NOMO-1 treated with DMSO at 0.1 percent for 48 hours (cell line): ENCODE measurements at regions not wholly inside any gene's neighbourhood (a gene's known extent, or its start where the extent isn't known, plus 50 kb on each side); places are given as distances from the start of the nearest gene placed in this dataset.
"Not testable (repeated sequence)": the region's sequence is repeated elsewhere in the genome, so short reads cannot be mapped to it uniquely, and the experiment has no call there.

ENCODE experiments used
- DNase-seq: peaks from one replicate; lab custom pipeline; 2025; ENCODE audit not compliant: unreplicated experiment; lab: John Stamatoyannopoulos, UW

DNA sequence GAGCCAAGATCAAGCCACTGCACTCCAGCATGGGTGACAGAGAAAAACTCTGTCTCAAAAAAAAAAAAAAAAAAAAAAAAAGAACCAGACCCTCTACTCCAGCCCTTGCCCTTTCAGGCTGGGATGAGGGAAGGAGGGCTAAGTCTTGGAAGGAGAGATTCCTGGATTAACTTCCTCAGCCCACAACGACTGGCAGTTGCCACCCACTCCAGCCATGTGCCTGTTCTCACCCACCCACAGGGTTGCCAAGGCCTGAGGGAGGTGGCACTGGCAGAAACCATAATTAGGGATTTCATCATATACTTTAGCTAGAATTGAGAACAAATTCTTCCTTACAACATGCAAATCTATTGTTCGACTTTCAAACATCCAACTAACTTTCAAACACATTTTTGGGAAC is 87.8 kb upstream of the SLC30A5 start:
- DNase-seq = no peak

DNA sequence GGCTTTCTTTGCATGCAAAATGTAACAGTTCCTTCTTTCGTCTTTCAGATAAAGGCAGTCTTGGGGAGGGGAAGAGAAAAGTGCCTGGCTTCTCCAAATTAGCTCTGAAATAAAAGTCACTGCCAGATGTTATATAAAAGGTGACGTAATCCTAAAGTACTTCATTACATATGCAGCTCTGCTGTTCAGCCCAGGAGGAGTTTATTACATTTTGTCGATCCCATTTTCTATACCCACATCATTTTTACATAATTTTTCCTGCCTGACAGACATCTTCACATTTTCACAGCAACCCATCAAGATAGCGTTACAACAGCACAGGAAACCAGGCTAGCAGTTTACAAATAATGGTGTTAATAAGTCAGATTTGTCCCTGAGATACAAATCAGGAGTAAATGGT is 86.7 kb upstream of the SLC30A5 start:
- DNase-seq = no peak

DNA sequence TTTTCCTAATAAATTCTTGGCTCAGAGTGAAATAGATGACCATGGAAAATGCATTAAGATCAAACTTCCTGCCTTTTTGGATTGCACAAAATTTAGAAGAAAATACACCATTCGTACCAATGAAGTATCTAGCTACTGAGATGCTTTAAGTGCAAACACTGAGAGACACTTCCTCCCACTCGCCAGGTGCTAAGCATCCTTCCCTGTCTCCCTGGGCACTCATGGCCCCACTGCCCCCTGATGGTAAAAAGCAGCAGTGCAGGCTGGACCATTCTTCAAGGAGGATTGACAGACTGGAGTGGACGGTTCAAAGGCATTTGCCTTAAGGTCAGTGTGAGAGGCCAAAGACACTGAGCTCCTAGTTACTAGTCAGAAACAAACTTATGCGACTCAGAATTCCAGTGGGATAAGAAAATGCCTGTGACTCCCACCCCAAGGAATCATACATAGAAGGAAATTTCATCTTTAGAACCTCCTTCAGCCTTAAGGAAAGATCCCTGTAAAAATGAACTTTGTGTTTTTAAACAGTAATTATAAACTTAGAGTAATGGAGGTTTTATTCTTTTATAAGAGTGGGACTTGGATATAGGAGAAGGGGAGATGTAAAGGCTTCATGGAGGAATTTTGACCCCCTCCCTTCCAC is 86.0 kb upstream of the SLC30A5 start:
- DNase-seq = peak; percentile 13

DNA sequence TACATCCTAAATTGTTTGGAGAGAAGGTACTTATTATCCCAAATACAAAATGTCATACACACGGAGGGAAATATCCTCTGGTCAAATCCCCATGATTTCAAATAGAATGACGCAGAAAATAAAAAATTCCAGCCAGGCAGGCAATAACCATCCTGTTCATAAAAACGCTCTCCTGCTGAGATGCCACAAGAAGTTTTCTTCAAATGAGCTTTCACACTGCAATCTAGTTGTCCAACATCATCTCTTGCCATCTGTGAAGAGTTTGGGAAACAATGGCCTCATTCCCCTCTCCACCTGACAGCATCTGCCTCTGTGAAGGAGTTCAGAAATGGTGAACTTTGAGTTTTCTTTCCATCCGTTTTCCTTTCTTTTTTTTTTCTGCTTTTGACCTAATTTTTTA is 83.3 kb upstream of the SLC30A5 start:
- DNase-seq = no peak

DNA sequence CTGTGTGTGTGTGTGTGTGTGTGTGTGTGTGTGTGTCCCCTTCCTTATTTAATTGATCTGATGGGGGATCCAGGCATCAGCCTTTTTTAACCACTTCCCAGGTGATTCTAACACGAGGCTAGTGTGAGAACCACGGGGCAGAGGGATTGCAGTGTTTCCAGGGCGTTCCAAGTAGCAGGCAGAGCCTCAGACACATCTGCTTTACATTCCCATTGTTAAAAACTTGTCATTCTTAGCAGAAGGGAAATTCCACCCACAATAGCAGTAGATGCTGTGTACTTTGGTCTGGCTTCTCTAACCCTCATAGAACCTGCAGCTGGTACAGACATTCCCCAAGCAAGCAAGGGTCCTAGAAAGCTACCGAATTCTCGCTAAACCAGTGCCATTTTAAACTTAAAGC is 81.9 kb upstream of the SLC30A5 start:
- no peak for DNase-seq

DNA sequence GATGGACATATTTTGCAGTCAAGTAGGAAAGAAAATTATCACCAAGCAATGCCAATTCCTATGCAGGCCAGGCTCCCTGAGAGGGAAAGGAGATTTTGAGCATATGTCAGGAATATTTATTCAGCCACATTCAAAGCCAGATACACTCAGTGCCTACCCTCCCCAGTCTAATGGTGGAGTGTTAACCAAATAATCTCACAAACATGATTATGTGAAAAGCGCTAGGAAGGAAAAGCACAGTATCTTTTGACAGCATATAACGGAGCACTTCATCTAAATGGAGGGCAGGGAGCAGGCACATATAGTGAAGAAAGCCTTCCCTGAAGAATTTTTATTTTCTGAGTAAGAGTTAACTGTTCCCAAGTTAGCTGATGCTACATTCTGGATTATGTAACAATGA is 80.3 kb upstream of the SLC30A5 start:
- DNase-seq = peak; percentile 21

DNA sequence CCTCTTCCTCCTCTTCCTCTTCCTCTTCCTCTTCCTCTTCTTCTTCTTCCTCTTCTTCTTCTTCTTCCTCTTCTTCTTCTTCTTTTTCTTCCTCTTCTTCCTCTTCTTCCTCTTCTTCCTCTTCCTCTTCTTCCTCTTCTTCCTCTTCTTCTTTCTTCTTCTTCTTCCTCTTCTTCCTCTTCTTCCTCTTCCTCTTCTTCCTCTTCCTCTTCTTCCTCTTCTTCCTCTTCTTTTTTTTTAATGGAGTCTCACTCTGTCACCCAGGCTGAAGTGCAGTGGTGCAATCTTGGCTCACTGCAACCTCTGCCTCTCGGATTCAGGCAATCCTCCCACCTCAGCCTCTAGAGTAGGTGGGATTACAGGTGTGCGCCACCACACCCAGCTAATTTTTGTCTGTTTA is 79.8 kb upstream of the SLC30A5 start:
- DNase-seq = not testable (repeated sequence)

DNA sequence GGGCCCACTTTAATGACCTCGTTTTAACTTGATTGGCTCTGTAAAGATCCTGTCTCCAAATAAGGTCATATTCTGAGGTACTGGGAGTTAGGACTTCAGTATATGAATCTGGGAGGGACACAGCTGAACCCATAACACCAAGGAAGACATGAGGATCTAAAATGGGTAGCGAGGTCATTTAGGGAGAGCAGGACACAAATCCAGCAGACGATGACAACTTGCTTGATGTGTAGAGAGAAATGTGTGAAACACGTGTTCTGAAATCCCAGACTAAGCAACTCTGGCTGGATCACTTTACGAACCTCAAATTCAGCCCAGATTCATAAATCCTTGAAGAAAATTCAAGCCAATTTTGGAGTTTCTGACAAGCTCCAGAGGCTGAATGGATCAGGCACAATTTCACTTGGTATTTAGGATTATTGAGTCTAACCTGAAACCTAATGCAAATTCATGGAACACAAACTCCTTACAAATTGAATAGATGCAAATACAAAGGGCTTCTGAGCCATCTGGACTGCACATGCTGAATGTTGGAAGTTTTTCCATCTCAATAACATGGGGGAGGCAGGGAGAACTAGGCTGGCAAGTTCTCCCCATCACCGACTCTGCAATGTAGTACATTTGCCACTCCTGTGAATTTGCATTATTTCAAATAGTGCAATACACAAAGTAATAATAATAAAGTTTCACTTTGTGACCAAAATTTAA is 74.0 kb upstream of the SLC30A5 start:
- no peak for DNase-seq

DNA sequence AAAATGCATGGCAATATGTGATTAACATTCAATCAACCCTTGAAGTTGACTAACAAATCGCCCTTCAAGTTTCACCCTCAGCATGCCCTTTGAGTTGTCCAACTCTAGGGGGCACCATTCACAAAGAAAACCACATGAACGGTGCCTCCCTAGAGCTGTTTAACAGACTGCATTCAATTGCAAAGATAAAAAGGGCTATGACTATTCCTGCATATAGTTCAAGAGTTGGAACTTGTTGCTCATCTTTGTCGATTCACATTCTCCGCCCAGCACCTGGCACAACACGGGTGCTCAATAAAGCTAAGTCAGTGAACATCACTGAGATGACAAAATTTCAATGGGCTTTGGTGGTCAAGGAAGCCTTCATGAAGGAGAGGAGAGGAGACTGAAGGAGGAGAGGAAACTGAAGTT is 69.6 kb upstream of the SLC30A5 start:
- peak; percentile 61 for DNase-seq

DNA sequence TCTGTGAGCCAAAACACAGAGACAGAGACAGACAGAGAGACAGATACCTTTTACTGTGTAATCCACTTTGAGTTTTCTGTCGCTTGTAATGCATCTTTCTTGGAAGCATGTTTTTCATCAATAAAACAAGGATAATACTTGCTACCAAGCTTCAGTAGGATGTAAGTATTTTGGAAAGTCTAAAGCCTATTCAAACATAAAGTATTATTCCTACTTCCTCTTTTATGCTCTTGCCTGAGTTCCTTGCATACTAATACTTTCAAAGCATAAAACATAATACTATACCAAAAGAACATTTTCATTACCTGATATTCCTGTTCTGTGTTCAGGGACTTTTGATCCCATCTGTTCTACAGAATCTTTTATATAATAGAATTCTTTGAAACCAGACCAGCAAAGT is 64.5 kb upstream of the SLC30A5 start:
- DNase-seq = no peak

DNA sequence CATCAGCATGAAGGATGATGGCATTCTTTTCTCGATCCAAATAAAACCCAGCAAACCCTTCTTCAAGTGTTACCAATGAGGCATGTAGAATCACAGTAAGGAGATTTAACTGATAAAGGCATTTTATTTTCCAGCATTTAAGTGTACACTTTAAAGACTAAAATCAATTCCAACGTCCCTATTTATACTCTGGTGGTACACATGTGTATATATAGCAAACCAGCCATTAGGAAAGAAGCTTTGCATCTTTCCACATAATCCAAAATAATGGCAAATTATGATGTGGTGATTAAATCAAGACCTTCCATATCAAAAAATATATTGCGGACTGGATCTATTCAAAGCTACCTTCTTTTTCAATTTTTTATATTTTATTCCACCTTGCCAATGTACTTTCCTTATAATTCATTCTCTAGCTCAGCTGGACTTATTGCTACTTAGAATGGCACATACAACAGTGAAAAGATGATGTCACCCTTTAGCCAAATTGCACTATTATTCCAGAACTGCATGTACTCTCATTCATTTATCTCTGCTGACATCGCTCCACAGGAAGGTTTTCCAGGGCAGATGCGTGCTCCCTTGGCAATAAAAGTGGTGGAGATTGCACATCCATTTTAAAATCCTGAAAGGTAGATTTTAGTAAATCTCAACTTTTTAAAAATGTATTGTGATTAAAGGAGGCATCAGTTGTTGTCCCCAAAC is 63.3 kb upstream of the SLC30A5 start:
- no peak for DNase-seq

DNA sequence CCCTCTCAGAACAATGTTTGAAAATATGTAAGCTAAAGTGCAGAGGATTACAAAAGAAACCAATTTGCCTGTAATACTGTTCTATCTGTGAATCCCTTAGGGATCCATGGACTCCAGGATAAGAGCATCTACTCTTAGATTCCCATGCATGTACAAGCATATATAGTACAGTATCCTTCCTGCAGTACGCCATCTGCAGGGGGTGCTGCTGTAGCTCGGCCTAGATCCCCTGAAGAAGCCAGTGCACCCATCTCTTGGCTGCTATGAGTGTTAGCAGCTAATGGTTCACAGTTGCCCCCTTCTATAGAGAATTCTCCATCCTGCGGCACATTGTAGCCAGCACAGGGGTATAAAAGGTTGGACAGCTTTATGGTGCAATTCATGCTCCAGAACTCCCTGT is 61.8 kb upstream of the SLC30A5 start:
- no peak for DNase-seq

DNA sequence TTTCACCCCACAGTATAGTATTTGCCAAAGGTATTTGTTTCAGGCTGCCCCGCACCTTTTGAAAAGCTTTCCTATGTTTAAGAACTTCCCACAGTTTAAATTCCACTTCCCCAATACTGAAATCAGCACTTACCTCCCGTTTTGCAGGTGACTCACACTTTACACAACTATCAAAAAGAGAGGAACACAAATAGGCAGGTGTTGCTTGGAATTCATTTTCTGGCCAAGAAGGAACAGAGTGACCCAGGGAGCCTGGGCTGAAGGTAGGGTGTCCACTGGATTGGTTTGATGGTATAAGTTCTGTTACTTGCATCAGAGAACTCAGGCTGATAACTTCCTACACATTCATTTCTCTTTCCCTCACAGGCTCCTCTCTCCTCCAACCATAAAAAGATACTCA is 60.1 kb upstream of the SLC30A5 start:
- no peak for DNase-seq

DNA sequence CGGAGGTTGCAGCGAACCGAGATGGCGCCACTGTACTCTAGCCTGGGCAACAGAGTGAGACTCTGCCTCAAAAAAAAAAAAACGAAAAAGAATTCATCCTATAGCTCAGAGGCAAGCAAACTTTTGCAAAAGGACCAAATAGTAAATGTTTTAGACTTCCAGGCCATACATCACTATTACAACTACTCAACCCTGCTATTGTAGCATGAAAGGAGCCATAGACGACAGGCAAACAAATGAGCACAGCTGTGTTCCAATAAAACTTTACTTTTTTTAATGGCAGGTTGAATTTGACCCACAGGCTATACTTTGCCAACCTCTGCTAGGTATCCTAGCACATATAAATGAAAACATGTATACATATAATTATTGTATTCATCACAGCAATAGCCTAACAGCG is 58.9 kb upstream of the SLC30A5 start:
- no peak for DNase-seq

DNA sequence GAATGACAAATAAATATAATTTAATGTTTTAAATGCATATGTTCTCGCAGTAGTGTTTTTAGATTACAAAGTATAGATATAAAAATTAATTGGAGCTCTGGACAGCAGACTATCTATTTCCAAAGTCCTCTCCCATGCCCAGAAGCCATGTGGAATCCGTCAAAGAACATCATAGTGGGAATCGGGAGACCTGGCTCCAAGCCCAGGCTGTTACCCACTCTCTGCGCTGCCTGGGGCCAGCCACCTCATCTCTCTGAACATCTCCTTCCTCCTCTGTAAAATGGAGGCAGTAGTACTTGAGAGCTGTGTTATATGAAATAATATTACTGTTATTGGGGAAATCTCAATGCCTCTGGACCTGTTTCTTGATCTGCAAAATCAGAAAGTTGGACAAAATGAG is 58.1 kb upstream of the SLC30A5 start:
- DNase-seq = no peak

DNA sequence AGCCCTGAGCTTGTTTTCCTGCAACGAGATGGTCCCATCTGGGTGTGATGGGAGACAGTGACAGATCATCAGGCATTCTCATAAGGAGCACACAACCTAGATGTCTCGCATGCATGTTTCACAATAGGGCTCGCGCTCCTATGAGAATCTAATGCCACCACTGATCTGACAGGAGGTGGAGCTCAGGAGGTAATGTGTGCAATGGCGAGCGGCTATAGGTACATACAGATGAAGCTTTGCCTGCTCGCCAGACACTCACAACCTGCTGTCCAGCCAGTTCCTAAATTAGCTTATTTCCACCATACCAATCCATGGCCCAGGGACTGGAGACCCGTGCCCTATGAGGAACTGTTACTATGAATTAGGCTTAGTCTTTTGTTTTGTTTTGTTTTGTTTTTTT is 55.3 kb upstream of the SLC30A5 start:
- DNase-seq = no peak

DNA sequence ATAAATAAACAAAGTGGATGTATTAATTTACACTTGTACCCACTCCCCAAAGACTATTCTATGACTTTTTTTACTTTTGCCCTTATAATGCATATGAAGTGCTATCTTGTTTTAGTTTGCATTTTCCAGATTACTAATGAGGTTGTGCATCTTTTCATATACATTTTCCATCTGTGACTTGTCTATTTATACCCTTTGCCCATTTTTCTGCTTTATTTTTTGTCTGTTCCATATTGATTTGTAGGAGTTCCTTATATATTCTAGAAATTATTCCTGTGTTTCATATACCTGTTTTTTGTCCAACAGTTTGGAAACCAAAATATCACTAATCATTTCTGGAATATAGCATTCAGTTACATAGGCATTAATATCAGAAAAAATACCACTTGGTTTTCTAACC is 54.0 kb upstream of the SLC30A5 start:
- DNase-seq = no peak

DNA sequence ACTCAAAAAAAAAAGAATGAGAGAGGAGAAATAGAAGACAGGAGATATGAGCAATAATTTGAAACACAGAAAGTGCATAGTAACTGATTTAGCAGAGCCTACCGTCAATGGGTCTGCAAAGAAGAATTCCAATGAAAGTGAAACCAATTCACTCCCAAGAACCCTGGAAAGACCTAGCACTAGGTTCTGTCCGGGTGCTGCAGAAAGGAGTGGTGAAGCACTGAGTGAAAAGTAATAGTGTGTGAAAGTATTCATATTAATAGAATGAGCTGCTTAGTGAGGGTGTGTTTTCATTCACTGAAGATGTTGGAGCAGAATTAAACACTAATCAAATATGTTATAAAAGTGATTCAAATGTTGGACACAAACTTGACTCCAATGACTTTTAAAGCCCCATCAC is 51.3 kb upstream of the SLC30A5 start:
- no peak for DNase-seq

DNA sequence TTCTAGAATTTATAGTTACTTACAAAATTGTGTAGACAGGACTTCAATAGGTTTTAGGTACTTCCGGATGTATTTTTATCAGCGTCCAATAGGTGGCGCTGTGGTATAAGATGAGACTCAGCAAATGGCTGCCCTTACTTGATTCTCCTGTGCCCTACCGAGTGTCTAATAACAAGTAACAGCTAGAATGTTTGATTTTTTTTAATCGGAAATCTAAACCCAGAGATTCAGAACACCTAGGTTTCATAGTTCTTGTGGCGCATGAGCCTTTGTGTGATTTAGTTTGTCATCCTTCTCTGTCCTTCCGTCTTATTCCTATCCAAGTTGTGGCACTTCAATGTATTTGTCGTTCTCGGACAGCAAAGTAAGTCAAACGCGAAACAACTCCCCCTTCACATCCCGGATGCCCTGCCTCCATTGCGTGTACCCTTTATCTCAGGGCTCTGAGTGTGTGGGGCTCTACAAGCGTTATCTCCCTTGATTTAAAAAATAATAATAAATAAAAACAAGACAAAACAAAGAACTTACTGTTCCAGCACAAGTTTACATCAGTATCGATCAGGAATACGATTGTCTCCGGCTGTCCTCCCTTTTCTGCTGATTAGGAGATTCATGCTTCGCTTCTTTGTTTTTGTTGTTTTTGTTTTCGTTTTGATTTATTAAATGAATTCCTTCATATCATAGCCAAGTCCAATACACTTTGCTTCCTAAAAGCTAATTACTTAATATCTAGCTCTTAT is 50.7 kb upstream of the SLC30A5 start:
- peak; percentile 92 for DNase-seq

DNA sequence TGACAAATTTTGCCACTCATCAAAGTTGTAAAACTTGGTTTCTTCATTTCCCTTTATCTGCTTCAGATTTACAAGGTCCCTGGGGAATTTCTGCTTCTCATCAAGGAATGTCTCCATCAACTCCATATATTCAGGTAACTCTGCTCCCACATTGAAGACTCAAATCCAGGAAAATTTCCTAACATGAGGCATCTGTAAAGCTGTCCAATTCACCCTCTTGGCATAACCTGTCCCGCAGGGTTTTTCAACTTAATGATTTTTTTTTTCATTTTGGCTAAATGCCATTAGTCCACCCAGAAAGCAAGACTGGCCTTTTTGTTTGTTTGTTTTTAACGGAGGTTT is 50.2 kb upstream of the SLC30A5 start:
- no peak for DNase-seq
